MCF 10A (cell line): ENCODE measurements at regions not wholly inside any gene's neighbourhood (a gene's known extent, or its start where the extent isn't known, plus 50 kb on each side); places are given as distances from the start of the nearest gene placed in this dataset.

Experiments
- BruUV-seq: library from RNA; stranded (reverse); fragments of 400-500 nt; replicated peaks from 2 replicates; lab custom pipeline; 2021; lab: Mats Ljungman, UMichigan
- CTCF ChIA-PET: fragments of 300-600 bp; sonication (Branson Sonifier 250); formaldehyde crosslinking; extraction: SDS; loops from one replicate; lab custom pipeline; 2021; ENCODE audit warnings: antibody characterized with exemption, inconsistent platforms; lab: Yijun Ruan, JAX
- POLR2A ChIA-PET: fragments of 300-600, 350-650 bp; sonication (Branson Sonifier 250); formaldehyde crosslinking; extraction: SDS; loops from one replicate; lab custom pipeline; 2020; ENCODE audit warnings: antibody characterized with exemption, inconsistent platforms; lab: Yijun Ruan, JAX
- DNase-seq: peaks from one replicate; pipeline ENCODE4 v3.0.0-alpha.2; 2018; ENCODE audit not compliant: unreplicated experiment
- H3K27ac Mint-ChIP-seq: one replicate; pipeline ENCODE4 v1.8.0; 2022; ENCODE audit warnings: mild to moderate bottlenecking, low read depth, mixed read lengths; ENCODE audit not compliant: unreplicated experiment
- H3K27me3 Mint-ChIP-seq: one replicate; pipeline ENCODE4 v1.8.0; 2022; ENCODE audit warnings: mixed read lengths; ENCODE audit not compliant: insufficient read depth, unreplicated experiment
- H3K36me3 Mint-ChIP-seq: one replicate; pipeline ENCODE4 v1.8.0; 2022; ENCODE audit warnings: mild to moderate bottlenecking, moderate library complexity, mixed read lengths; ENCODE audit not compliant: insufficient read depth, unreplicated experiment
- H3K4me1 Mint-ChIP-seq: one replicate; pipeline ENCODE4 v1.8.0; 2022; ENCODE audit warnings: mixed read lengths; ENCODE audit not compliant: insufficient read depth, unreplicated experiment
- H3K4me3 Mint-ChIP-seq: one replicate; pipeline ENCODE4 v1.8.0; 2022; ENCODE audit warnings: mild to moderate bottlenecking, moderate library complexity, mixed read lengths; ENCODE audit not compliant: unreplicated experiment
- H3K9me3 Mint-ChIP-seq: one replicate; pipeline ENCODE4 v1.8.0; 2022; ENCODE audit warnings: mixed read lengths; ENCODE audit not compliant: unreplicated experiment
- CTCF ChIP-seq: fragments of 200-600 bp; IDR thresholded peaks from one replicate; pipeline ENCODE4 v1.8.0; 2022; ENCODE audit warnings: antibody characterized with exemption, mild to moderate bottlenecking; ENCODE audit not compliant: unreplicated experiment
- intact Hi-C: fragments of 100-400 bp; cut with micrococcal nuclease; formaldehyde crosslinking; loops from 2 replicates; pipeline ENCODE4 v1.14.1; 2022

- no peak overlapping the region for H3K4me3 Mint-ChIP-seq
- CTCF ChIA-PET: interaction anchor here (1.4 to 1.7 kb wide), 2 partner anchors 94 kb away, joined by 3 to 13 read pairs; no protein-coding TSS in a partner anchor
- no peak overlapping the region for H3K27ac Mint-ChIP-seq
Measured at GRCh38 chr5:32496104-32496503, 51.6 kb upstream of the ZFR start.

DNA sequence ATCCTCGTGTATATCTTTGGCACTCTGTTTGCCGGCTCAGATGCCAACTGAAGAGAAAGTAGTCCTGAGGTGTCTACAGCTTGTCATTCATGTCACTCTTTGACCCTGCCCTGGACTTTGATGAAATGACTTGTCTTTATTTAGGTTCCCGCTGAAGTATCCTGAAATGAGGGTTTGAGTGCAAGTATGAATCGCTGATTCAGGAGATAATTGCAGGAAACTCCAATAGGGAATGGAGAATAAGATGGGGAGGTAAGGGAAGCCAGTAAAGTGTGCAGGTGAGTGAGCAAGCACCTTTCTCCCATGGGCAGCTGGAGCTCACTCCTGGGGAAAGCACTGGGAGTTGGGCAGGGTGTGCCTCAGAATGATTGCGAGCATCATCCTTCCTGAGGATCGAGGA lies 50.3 kb upstream of the ZFR start:
- no TSS peak for BruUV-seq
- Mint-ChIP-seq H3K27ac (no peak overlapping the region), H3K27me3 (no peaks in the 10 kb centered on the region), H3K36me3 (no peaks in the 10 kb centered on the region), H3K4me3 (no peak overlapping the region), H3K4me1 (no peaks in the 10 kb centered on the region), H3K9me3 (no peaks in the 10 kb centered on the region)
- intact Hi-C loops: no loop called here
- no peak for DNase-seq
- POLR2A ChIA-PET: interaction anchor here (1.0 kb wide), 1 partner anchor 20 kb away, joined by 3 read pairs; no protein-coding TSS in a partner anchor
- CTCF ChIA-PET: interaction anchor here (0.5 to 1.7 kb wide), 3 partner anchors 15 to 907 kb away, joined by 3 to 13 read pairs (median 4); no protein-coding TSS in a partner anchor
- TF ChIP-seq CTCF: no peak

More at GRCh38 chr5:32496104-32496503, 51.6 kb upstream of the ZFR start:
- no TSS peak for BruUV-seq
- Mint-ChIP-seq H3K27me3 (no peaks in the 10 kb centered on the region), H3K4me1 (no peaks in the 10 kb centered on the region), H3K9me3 (no peaks in the 10 kb centered on the region), H3K36me3 (no peaks in the 10 kb centered on the region)
- DNase-seq: no peak
- TF ChIP-seq CTCF: no peak
- intact Hi-C loops: no loop called here
- POLR2A ChIA-PET: interaction anchor here (0.7 to 1.3 kb wide), 2 partner anchors 90 to 264 kb away, joined by 3 read pairs; no protein-coding TSS in a partner anchor
